ENCODE measurements at regions not wholly inside any gene's neighbourhood (a gene's known extent, or its start where the extent isn't known, plus 50 kb on each side); places are given as distances from the start of the nearest gene placed in this dataset.

- CTCF ChIA-PET: no interaction called here
- H3K9me3 ChIP-seq (ENCODE audit: control extremely low read depth in 1 of 5, control insufficient read depth in 4 of 5, insufficient read depth in 2 of 5, low read depth in 1 of 5, low read length in 4 of 5): peaks cover 0 to 3% (median 0%) of the 10 kb centered on the region in 5 experiments
- 87% methylated on average over 8 of the region's 9 CpGs for WGBS (ENCODE audit: insufficient coverage)
- POLR2A ChIA-PET: no interaction called here
- H3K36me3 ChIP-seq (ENCODE audit: control insufficient read depth in 4 of 4, insufficient read depth in 4 of 4, low read length in 3 of 4): no peaks in the 10 kb centered on the region
- H3K27me3 ChIP-seq (replicated peaks in 2 of 5; ENCODE audit: control insufficient read depth in 4 of 5, insufficient read depth in 5 of 5, low read length in 4 of 5): no peaks in the 10 kb centered on the region
- no peak overlapping the region for H3K4me3 ChIP-seq (ENCODE audit: control insufficient read depth in 1 of 7, extremely low read depth in 1 of 7, insufficient read depth in 4 of 7, low read depth in 2 of 7, low read length in 6 of 7)
- no peaks in the 10 kb centered on the region for H3K4me1 ChIP-seq (ENCODE audit: control extremely low read depth in 1 of 4, control insufficient read depth in 4 of 4, insufficient read depth in 4 of 4, low read length in 3 of 4)
- no peak for DNase-seq
- H3K27ac ChIP-seq (ENCODE audit: insufficient read depth in 1 of 2, low read depth in 1 of 2, low read length in 2 of 2, poor library complexity in 1 of 2, severe bottlenecking in 2 of 2): no peak overlapping the region
Measured at GRCh38 chr6:114564302-114564933, 221.6 kb upstream of the HS3ST5 start.

- no peak for DNase-seq
- Histone ChIP-seq H3K36me3 (ENCODE audit: control insufficient read depth in 4 of 4, insufficient read depth in 4 of 4, low read length in 3 of 4) (no peaks in the 10 kb centered on the region), H3K4me3 (ENCODE audit: control insufficient read depth in 1 of 7, extremely low read depth in 1 of 7, insufficient read depth in 4 of 7, low read depth in 2 of 7, low read length in 6 of 7) (no peak overlapping the region), H3K9me3 (ENCODE audit: control extremely low read depth in 1 of 5, control insufficient read depth in 4 of 5, insufficient read depth in 2 of 5, low read depth in 1 of 5, low read length in 4 of 5) (peaks cover 0 to 1% (median 0%) of the 10 kb centered on the region in 5 experiments), H3K27ac (ENCODE audit: insufficient read depth in 1 of 2, low read depth in 1 of 2, low read length in 2 of 2, poor library complexity in 1 of 2, severe bottlenecking in 2 of 2) (no peak overlapping the region), H3K4me1 (ENCODE audit: control extremely low read depth in 1 of 4, control insufficient read depth in 4 of 4, insufficient read depth in 4 of 4, low read length in 3 of 4) (no peaks in the 10 kb centered on the region), H3K27me3 (replicated peaks in 2 of 5; ENCODE audit: control insufficient read depth in 4 of 5, insufficient read depth in 5 of 5, low read length in 4 of 5) (no peaks in the 10 kb centered on the region)
- ChIA-PET POLR2A (no interaction called here), CTCF (no interaction called here)
- 88% methylated on average over 1 of the region's 1 CpG for WGBS (ENCODE audit: insufficient coverage)
Measured at GRCh38 chr6:114559419-114559818, 216.6 kb upstream of the HS3ST5 start.

GRCh38 chr6:114558153-114558552 is 215.3 kb upstream of the HS3ST5 start:
- Histone ChIP-seq H3K4me3 (ENCODE audit: control insufficient read depth in 1 of 7, extremely low read depth in 1 of 7, insufficient read depth in 4 of 7, low read depth in 2 of 7, low read length in 6 of 7) (no peak overlapping the region), H3K4me1 (ENCODE audit: control extremely low read depth in 1 of 4, control insufficient read depth in 4 of 4, insufficient read depth in 4 of 4, low read length in 3 of 4) (no peaks in the 10 kb centered on the region), H3K9me3 (ENCODE audit: control extremely low read depth in 1 of 5, control insufficient read depth in 4 of 5, insufficient read depth in 2 of 5, low read depth in 1 of 5, low read length in 4 of 5) (peaks cover 0 to 1% (median 0%) of the 10 kb centered on the region in 5 experiments), H3K36me3 (ENCODE audit: control insufficient read depth in 4 of 4, insufficient read depth in 4 of 4, low read length in 3 of 4) (no peaks in the 10 kb centered on the region), H3K27me3 (replicated peaks in 2 of 5; ENCODE audit: control insufficient read depth in 4 of 5, insufficient read depth in 5 of 5, low read length in 4 of 5) (no peaks in the 10 kb centered on the region), H3K27ac (ENCODE audit: insufficient read depth in 1 of 2, low read depth in 1 of 2, low read length in 2 of 2, poor library complexity in 1 of 2, severe bottlenecking in 2 of 2) (no peak overlapping the region)
- DNase-seq: no peak
- ChIA-PET POLR2A (no interaction called here), CTCF (no interaction called here)

- POLR2A ChIA-PET: no interaction called here
- Histone ChIP-seq H3K36me3 (ENCODE audit: control insufficient read depth in 4 of 4, insufficient read depth in 4 of 4, low read length in 3 of 4) (no peaks in the 10 kb centered on the region), H3K4me1 (ENCODE audit: control extremely low read depth in 1 of 4, control insufficient read depth in 4 of 4, insufficient read depth in 4 of 4, low read length in 3 of 4) (no peaks in the 10 kb centered on the region), H3K4me3 (ENCODE audit: control insufficient read depth in 1 of 7, extremely low read depth in 1 of 7, insufficient read depth in 4 of 7, low read depth in 2 of 7, low read length in 6 of 7) (no peak overlapping the region), H3K9me3 (ENCODE audit: control extremely low read depth in 1 of 5, control insufficient read depth in 4 of 5, insufficient read depth in 2 of 5, low read depth in 1 of 5, low read length in 4 of 5) (peaks cover 0 to 1% (median 0%) of the 10 kb centered on the region in 5 experiments), H3K27ac (ENCODE audit: insufficient read depth in 1 of 2, low read depth in 1 of 2, low read length in 2 of 2, poor library complexity in 1 of 2, severe bottlenecking in 2 of 2) (no peak overlapping the region), H3K27me3 (replicated peaks in 2 of 5; ENCODE audit: control insufficient read depth in 4 of 5, insufficient read depth in 5 of 5, low read length in 4 of 5) (no peaks in the 10 kb centered on the region)
- DNase-seq: no peak
- no CpG with 5 or more reads among the region's 3 CpGs for WGBS (ENCODE audit: insufficient coverage)
- CTCF ChIA-PET: no interaction called here
Measured at GRCh38 chr6:114556846-114557488, 214.1 kb upstream of the HS3ST5 start.

- WGBS (ENCODE audit: insufficient coverage): no CpG with 5 or more reads among the region's 2 CpGs
- Histone ChIP-seq H3K9me3 (ENCODE audit: control extremely low read depth in 1 of 5, control insufficient read depth in 4 of 5, insufficient read depth in 2 of 5, low read depth in 1 of 5, low read length in 4 of 5) (no peaks in the 10 kb centered on the region), H3K36me3 (ENCODE audit: control insufficient read depth in 4 of 4, insufficient read depth in 4 of 4, low read length in 3 of 4) (no peaks in the 10 kb centered on the region), H3K4me1 (ENCODE audit: control extremely low read depth in 1 of 4, control insufficient read depth in 4 of 4, insufficient read depth in 4 of 4, low read length in 3 of 4) (no peaks in the 10 kb centered on the region), H3K27me3 (replicated peaks in 2 of 5; ENCODE audit: control insufficient read depth in 4 of 5, insufficient read depth in 5 of 5, low read length in 4 of 5) (no peaks in the 10 kb centered on the region), H3K4me3 (ENCODE audit: control insufficient read depth in 1 of 7, extremely low read depth in 1 of 7, insufficient read depth in 4 of 7, low read depth in 2 of 7, low read length in 6 of 7) (no peak overlapping the region), H3K27ac (ENCODE audit: insufficient read depth in 1 of 2, low read depth in 1 of 2, low read length in 2 of 2, poor library complexity in 1 of 2, severe bottlenecking in 2 of 2) (no peak overlapping the region)
- DNase-seq: no peak
- ChIA-PET POLR2A (no interaction called here), CTCF (no interaction called here)
Measured at GRCh38 chr6:114550316-114550715, 207.5 kb upstream of the HS3ST5 start.

- H3K27ac ChIP-seq (ENCODE audit: insufficient read depth in 1 of 2, low read depth in 1 of 2, low read length in 2 of 2, poor library complexity in 1 of 2, severe bottlenecking in 2 of 2): no peak overlapping the region
- H3K4me1 ChIP-seq (ENCODE audit: control extremely low read depth in 1 of 4, control insufficient read depth in 4 of 4, insufficient read depth in 4 of 4, low read length in 3 of 4): no peaks in the 10 kb centered on the region
- no peaks in the 10 kb centered on the region for H3K36me3 ChIP-seq (ENCODE audit: control insufficient read depth in 4 of 4, insufficient read depth in 4 of 4, low read length in 3 of 4)
- no CpG with 5 or more reads among the region's 2 CpGs for WGBS (ENCODE audit: insufficient coverage)
- no peaks in the 10 kb centered on the region for H3K9me3 ChIP-seq (ENCODE audit: control extremely low read depth in 1 of 5, control insufficient read depth in 4 of 5, insufficient read depth in 2 of 5, low read depth in 1 of 5, low read length in 4 of 5)
- DNase-seq: no peak
- H3K4me3 ChIP-seq (ENCODE audit: control insufficient read depth in 1 of 7, extremely low read depth in 1 of 7, insufficient read depth in 4 of 7, low read depth in 2 of 7, low read length in 6 of 7): no peak overlapping the region
- H3K27me3 ChIP-seq (replicated peaks in 2 of 5; ENCODE audit: control insufficient read depth in 4 of 5, insufficient read depth in 5 of 5, low read length in 4 of 5): no peaks in the 10 kb centered on the region
- ChIA-PET CTCF (no interaction called here), POLR2A (no interaction called here)
Measured at GRCh38 chr6:114543696-114544095, 200.9 kb upstream of the HS3ST5 start.

GRCh38 chr6:114541794-114542193 is 199.0 kb upstream of the HS3ST5 start:
- CTCF ChIA-PET: no interaction called here
- POLR2A ChIA-PET: no interaction called here

More at GRCh38 chr6:114541794-114542193, 199.0 kb upstream of the HS3ST5 start:
- WGBS (ENCODE audit: insufficient coverage): 95% methylated on average over 18 of the region's 21 CpGs
- no peaks in the 10 kb centered on the region for H3K9me3 ChIP-seq (ENCODE audit: control extremely low read depth in 1 of 5, control insufficient read depth in 4 of 5, insufficient read depth in 2 of 5, low read depth in 1 of 5, low read length in 4 of 5)
- H3K4me3 ChIP-seq (ENCODE audit: control insufficient read depth in 1 of 7, extremely low read depth in 1 of 7, insufficient read depth in 4 of 7, low read depth in 2 of 7, low read length in 6 of 7): no peak overlapping the region
- no peak overlapping the region for H3K27ac ChIP-seq (ENCODE audit: insufficient read depth in 1 of 2, low read depth in 1 of 2, low read length in 2 of 2, poor library complexity in 1 of 2, severe bottlenecking in 2 of 2)
- H3K27me3 ChIP-seq (replicated peaks in 2 of 5; ENCODE audit: control insufficient read depth in 4 of 5, insufficient read depth in 5 of 5, low read length in 4 of 5): no peaks in the 10 kb centered on the region
- DNase-seq: no peak
- no peaks in the 10 kb centered on the region for H3K36me3 ChIP-seq (ENCODE audit: control insufficient read depth in 4 of 4, insufficient read depth in 4 of 4, low read length in 3 of 4)
- no peaks in the 10 kb centered on the region for H3K4me1 ChIP-seq (ENCODE audit: control extremely low read depth in 1 of 4, control insufficient read depth in 4 of 4, insufficient read depth in 4 of 4, low read length in 3 of 4)
